GM19035 (cell line): ENCODE measurements at regions not wholly inside any gene's neighbourhood (a gene's known extent, or its start where the extent isn't known, plus 50 kb on each side); places are given as distances from the start of the nearest gene placed in this dataset.

Source experiments
- ATAC-seq: cut with Tn5 transposase; IDR thresholded peaks from one replicate; pipeline ENCODE4 v1.9.1; 2021; ENCODE audit not compliant: unreplicated experiment

DNA sequence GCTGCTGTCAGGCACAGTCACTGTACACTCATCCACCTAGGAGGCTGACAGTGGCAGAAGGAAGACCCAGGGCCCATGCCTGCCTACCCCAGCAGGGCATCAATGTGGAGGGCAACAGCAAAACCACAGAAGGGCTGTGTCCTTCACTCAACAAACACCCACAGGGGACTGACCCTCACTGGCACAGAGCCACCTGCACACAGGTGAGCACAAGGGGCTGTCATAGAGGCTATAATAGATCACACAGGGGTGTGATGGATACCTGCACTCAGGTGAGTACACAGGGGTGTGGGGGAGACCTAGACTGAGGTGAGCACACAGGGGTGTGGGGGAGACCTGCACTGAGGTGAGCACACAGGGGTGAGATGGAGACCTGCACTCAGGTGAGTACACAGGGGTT, 132.8 kb upstream of the TCERG1L start:
- ATAC-seq = no peak

DNA sequence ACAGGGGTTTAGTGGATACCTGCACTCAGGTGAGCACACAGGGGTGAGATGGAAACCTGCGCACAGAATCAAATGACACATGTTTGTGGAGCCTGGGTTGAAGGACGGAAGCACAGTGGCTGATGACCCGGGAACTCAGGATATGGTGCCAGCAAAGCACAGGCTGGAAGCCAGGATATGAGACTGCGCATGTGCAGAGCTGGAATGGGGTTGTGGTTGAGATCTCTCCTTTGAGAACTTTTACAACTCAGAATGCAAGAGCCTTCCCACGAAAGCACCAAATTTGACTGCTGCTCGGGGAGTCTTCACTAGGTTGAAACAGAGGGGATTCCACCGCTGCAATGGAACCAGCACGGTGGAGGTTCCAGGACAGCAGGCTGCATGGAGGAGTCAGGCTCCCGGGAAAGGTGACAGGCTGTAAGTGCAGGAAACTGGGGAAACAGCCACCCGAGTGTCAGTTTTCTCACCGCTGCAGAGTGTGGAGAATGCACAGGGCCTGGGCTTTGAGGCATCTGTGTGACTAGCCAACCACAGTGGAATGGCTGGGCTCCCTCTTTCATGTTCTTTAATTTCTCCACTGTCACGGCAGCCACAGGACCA, 133.4 kb upstream of the TCERG1L start:
- no peak for ATAC-seq

DNA sequence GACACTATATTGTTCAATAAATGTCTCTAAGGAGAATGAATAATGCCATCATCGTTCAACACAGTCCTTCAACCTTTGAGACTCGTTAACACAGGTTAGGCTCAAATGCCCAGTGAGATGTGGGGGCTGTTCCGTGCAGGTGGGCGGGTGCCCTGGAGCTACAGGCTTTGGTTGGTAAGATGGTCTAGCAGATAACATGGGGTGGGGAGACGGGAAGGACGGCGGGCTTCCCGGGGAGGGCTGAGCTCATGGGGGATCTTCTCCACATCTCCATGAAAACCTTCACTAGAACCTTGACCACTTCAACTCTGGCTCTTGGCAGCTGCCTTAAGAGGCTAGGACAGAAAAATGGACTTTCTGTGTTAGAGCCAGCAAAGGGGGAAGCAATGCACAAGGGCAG, 134.1 kb upstream of the TCERG1L start:
- no peak for ATAC-seq

DNA sequence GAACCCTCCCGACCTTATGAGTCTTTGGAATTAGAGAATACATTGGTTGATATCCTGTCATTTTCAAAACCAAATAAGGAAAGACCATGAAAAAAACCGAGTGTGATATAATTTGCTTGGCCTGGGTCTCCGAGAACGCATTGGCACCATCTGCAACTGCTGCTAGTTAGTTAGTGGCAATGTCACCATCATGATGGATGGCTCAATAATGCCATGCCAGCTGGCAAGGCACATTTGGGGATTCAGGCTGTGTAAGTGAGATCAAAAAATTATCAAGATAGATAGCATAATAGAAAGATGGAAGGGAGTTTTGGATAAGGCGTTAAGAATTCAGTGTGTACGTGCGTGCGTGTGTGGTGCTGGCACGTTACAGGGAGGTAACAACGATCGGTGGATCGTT, 134.7 kb upstream of the TCERG1L start:
- no peak for ATAC-seq

DNA sequence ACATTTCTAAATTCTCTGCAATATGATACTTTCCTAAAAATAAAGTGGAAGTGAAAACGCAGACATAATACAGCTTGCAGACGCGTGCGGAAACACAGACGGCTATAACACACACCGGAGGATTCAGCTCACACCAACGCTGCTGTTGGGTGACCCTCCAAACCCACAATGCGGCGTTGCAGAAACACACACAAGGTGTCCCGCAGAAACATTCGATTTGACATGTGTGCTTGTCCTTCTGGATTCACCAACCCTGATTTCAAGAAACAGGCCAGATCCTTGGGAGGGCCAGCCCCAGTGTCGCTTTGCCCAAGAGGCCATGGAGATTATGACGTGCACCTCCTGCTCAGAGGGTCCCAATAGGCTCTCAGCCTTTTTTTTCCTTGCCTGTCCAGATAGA, 136.7 kb upstream of the TCERG1L start:
- ATAC-seq = no peak

DNA sequence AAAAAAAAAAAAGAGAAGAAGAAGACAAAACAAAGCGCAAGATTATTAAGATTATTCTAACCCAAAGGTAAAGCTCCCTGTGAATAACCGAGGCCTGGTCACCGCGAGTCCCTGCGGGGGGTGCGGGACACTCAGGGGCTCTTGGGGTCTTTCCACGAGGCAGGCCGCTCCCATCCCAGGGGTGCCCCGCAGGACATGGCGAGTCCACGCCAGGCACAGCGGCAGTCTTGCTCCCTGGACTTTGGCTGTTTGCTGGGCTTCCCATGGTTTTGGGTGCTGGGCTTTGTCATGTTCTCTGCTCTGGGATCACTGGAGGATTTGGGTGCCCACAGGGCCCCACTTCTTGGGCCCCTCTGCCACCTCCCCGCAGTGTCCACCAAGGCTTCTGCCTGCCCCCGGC, 137.4 kb upstream of the TCERG1L start:
- no peak for ATAC-seq

DNA sequence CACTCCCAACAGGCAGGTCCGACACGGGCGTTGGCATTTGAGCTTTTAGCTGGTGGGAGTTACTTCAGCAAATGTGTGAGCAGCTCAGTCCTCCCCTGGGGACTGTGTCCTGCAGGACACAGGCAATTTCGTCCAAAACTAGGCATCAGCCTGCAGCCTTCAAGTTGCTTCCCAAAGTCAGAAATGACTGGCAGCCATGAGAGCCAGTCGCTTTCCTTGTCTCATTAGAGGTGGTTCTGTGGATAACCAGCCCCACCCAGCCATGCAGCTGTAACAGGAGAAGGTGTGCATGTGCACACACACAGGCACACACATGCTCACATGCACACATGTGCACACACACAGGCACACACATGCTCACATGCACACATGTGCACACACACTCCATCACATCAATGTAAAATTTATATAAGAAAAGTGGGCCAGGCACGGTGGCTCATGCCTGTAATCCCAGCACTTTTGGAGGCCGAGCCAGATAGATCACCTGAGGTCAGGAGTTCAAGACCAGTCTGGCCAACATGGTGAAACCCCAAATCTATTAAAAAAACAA, 138.8 kb upstream of the TCERG1L start:
- no peak for ATAC-seq

DNA sequence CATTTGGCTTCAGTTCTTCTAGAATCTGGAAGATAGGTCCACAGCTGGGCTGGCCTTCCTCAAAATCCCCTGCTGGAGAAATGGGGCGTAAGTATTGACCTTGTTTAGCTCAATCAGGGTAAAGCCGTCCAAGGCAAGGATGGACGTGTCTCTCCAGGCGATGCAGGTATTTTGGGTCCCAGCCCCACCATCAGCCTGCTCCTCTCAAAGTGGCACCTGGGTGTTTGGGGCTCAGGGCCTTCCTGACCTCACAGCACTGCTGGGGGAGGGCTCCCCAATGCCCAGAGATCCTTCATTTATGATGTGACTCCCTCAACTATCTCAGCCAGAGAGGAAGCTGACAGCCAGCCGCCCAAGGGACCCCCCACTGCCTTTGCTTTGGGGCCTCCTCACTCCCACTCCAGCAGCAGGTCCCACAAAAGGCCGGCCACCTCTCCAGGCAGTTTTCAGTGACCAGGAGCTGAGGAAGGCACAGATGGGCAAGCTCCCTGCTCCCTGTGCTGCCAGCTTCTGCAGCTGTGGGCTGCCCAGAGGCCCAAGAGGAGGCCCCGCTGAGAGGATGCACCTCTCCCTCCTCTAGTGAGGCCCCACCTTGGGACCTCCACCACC, 140.0 kb upstream of the TCERG1L start:
- no peak for ATAC-seq

DNA sequence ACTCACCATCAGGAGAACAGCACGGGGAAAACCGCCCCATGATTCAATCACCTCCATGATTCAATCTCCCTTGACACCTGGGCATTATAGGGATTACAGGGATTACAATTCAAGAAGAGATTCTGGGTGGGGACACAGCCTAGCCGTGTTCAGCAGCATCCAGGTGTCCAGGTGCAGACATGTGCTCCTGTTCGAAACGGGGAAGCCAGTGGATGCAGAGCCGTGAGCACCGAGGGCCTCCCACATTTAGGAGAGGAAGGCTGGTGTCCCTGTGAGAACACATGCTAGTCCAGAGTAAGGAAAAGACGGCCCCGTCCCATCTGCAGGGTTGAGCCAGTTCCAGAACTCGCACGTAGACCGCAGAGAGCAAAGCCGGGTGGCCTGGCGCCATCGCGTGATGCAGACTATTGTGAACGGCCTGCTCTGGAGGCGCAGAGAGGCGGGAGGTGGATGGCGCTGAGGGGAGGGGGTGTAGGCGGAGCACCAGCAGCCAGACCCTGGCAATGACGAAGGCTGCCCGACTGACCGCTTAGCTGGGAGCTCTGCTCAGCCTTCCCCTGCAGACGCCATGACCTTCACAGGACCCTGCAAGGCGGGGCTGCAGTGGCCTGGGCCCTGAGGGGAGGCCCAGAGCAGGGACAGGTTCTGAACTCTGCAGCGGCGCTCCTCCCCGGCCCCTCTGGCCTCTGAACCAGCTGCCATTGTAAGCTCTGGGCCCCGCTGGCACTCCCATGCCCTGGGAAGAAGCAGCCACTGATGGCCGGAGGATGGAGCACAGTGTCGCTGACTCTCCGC, 141.6 kb upstream of the TCERG1L start:
- ATAC-seq = no peak

DNA sequence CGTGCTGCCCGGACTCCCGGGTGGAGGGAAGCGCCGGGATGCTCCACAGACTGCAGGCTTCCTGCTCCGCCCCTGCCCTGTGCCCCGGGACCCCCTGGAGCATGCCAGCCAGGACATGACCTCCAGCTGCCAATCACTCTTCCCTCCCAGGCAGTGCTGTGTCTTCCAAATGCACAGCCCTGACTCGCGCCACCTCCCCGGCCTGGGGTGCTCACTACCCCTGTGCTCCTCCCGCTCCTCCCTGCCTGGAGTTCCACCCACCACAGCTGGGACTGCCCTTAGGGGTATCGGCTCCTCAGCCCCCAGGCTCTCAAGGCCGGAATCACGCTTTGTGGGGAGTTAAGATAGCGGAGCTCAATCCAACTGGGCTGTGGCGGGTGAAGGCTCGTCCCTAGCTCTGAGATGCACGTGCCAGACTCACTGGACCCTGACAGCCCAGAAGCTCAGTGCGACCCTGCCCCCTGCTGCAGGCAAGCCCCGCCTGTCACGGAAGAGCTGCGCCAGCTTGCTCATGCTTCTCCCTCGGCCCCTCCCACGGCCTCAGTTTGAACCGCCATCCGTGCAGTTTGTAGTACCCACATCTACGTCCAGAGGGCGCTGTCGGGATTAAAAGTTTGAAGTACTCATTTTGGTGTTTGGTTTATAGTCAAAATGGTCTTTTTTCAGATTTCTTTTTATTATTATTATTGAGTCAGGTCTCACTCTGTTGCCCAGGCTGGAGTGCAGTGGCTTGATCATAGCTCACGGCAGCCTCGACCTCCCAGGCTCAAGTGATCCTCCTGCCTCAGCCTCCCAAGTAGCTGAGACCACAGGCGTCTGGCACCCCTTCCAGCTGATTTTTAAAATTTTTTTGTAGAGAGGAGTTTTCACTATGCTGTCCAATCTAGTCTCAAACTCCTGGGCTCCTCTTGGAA, 142.5 kb upstream of the TCERG1L start:
- no peak for ATAC-seq

DNA sequence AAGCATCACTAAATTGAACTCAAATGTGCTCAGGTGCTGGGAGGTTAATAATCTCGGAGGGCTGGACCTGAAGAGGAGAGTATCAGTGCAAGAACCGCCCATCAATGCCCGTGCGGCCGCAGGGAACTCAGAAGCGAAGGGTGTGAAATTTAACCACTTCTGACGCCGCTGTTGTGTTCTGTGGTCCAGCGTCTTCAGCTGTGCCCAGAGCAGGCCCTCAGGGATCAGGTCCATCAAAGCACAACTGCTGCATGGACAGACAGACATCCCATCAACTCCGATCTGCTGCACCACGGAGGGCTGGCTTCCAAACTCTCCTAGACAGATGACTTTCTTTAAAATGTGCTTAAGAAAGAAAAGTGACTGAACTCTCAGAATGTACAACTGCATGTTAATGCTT, 144.9 kb upstream of the TCERG1L start:
- ATAC-seq = no peak

DNA sequence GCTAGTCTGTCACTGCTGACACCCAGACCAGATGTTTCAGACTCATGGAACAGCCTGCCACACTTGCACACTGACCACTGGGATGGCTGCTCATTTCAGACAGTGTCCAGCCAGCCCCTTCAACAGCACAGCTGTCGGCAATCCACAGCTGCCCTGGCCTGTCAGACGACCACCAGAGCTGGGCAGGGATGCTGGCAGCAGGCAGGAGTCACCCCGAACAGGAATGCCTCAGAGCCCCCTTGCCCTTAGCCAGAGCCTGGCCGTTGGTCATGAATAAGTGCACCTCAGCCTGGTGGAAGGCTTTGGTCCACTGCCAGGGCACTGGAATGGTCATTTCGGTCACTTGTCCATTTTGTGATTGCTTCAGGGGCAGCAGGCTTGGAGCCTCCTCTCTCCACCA, 149.6 kb upstream of the TCERG1L start:
- ATAC-seq = no peak

DNA sequence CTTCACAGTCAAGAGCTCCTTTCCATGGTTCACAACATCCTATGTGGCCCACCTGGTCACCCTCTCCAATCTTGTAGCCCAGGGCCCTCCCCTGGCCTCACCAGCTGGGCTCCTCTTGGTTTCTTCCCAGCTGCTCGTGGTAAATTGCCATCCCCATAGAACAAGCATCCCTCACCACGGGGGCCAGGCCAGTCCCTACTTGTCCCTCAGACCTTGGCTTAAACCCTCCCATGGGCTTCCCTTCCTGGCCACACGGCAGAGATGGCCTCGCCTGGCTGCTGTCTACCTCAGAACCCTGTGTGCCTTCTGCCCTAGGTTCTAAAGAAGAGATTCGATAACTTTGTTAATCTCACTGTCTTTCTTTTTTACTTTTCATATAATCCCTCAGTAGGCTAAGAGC, 153.3 kb upstream of the TCERG1L start:
- no peak for ATAC-seq

DNA sequence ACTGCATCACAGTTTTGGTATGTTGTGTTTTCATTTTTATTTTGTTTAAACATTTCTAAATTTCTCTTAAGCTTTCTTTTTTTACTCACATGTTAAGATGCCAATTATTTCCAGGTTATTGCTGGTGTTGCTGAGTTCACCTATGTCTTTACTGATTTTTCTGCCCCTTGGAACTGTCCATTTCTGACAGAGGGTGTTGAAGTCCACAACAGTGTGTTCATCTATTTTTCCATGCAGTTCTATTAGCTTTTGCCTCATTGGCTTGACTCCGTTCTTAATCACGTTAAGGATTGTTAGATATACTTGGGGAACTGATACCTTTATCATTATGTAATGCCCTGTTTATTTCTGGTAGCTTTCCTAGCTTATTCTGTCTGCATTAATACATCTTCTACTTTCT, 158.0 kb upstream of the TCERG1L start:
- no peak for ATAC-seq

DNA sequence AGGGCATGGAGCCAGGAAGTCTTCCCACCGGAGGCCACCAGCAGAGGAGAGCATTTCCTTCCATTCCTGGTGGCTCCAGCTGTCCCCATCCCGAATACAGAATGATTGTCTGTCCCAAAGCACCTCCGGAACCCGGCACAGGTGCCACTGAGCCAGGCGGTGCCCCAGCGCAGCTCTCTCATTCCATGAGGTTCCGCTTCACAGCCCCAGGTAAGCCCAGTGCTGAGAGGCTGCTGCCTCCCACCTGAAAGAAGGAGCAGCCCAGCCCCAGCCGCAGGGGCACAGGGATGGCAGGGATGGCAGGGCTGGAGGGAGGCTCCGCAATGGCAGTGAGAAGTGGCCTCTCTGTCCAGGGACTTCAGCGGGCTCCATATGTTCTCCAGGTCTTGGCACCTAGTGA, 162.1 kb upstream of the TCERG1L start:
- no peak for ATAC-seq

DNA sequence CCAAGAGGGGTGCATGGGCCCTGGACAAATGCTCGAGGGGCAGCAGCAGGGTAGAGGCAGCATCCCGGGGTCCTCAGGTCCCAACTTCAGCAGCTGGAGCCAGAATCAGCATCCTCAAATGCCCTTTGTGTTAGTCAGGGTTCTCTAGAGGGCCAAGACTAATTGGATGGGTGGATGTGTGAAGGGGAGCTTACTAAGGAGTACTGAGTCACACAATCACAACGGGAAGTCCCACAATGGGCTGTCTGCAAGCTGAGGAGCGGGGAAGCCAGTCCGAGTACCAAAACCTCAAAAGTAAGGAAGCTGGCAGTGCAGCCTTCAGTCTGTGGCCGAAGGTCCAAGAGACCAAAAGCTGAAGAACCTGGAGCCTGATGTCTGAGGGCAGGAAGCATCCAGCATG, 162.9 kb upstream of the TCERG1L start:
- no peak for ATAC-seq

DNA sequence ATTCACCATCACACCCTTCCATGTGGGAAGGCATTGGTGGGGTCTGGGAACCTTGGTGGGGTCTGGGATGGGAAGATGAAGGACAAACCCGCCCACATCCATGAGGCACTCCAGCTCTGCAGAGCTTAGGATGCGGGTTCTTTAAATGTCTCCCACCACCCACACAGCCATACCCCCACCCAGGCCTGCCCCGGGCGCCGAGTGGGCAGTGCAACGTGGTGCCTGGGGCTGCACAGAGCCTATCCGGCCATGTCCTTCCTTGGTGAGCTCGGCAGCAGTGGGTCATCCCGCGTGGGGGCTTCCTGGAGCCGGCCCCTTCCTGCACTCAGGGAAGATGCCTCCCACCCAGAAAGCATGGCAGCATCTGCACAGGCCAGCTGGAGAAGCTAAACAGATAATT, 163.5 kb upstream of the TCERG1L start:
- ATAC-seq = no peak

DNA sequence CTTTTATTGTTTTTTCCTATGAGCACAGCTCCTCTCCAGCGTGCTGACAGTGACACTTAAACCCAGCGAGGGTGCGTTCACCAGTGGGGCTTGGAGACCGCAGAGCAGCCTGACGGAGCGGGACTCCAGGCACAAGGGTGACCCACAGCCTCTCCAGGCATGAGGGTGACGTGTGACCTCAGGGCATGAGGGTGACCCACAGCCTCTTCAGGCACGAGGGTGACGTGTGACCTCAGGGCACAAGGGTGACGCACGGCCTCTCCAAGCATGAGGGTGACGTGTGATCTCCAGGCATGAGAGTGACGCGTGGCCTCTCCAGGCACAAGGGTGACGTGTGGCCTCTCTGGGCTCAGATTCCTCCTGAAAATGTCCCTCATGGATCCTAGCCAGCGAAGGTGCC, 164.3 kb upstream of the TCERG1L start:
- no peak for ATAC-seq

DNA sequence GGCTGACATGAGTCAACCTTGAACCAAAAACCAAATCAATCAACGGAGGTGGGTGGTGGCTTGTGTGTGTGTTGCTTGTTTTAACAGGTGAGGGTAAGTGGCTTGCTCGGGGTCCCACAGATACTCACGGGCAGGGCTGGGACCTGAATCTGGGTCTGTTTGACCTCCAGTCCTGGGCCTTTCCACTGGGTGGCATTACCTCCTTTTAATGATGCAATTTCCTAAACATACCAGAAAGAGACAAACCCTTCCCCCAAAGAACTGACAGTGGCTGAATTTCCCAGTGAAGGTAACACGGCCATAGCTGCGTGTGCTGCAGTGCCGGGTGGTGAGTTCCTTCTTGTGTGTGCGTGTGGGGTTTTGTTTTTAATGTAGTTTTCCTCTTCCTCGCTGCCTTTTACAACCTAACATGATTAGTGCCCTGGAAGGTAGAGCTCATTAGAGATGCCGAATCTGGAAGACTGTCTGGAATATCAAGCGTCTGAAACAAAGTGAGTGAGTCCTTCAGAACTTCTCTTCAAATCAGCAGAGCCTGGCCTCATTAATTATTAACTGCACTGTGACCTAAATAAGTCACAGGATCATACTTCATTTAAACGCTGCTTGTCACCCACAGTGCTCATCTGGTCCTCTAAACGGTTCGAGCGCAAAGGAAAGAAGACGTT, 166.1 kb upstream of the TCERG1L start:
- ATAC-seq = no peak

DNA sequence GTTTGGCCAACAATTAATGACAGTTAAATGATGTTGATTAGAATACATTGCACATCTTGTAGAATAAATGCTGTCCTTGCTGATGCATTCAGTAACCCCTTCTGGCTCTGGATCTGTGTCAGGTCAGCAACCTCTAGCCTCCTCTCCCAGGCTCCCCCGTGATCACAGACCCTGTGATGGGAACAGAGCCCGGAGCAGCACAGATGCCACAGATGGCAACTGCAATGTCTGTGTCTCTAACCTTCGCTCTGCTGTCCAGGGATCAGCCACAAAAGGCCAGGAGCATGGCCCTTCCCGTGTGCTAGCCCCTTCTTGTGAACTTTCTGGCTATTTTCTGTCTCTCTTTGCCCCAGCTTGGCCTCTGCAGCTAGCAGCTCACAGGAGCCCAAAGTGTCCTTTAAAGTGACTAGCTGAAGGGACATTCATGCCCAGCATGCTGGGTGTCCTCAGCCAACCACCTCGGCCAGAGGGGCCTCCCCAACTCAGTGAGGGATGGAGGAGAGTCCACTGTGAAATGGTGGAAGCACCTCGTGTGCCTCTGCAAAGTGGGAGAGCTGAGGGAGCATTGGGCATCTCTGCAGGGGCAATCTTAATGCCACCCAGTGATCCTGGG, 167.0 kb upstream of the TCERG1L start:
- ATAC-seq = no peak
